H1 (cell line): ENCODE measurements at regions not wholly inside any gene's neighbourhood (a gene's known extent, or its start where the extent isn't known, plus 50 kb on each side); places are given as distances from the start of the nearest gene placed in this dataset.
"Not testable (repeated sequence)": the region's sequence is repeated elsewhere in the genome, so short reads cannot be mapped to it uniquely, and the experiment has no call there.

Source experiments
- CTCF ChIA-PET: fragments of 300-600 bp; sonication (Branson Sonifier 250); formaldehyde crosslinking; loops from one replicate; lab custom pipeline; 2021; ENCODE audit not compliant: partially characterized antibody; lab: Charles Lee
- POLR2A ChIA-PET: fragments of 300-600 bp; sonication (Branson Sonifier 250); formaldehyde crosslinking; loops from one replicate; lab custom pipeline; 2021; ENCODE audit warnings: inconsistent platforms; ENCODE audit not compliant: partially characterized antibody; lab: Charles Lee
- DNase-seq, 2 experiments: peaks; one replicate each; pipeline versions ENCODE4 v3.0.0 to v3.0.0-alpha.2; 2010 to 2022; ENCODE audit warnings: low spot score in 2 of 2, low read depth in 1 of 2, mixed read lengths in 1 of 2
- FAIRE-seq: peaks from 2 replicates; lab custom pipeline; 2011; peaks lifted over from hg19 to GRCh38; lab: Jason Lieb, UNC
- H2AFZ ChIP-seq: 2 replicates; pipeline ENCODE4 v1.8.1; 2012; ENCODE audit warnings: low read length, inconsistent platforms
- H2AK5ac ChIP-seq: 2 replicates; pipeline ENCODE4 v1.6.1; 2013; ENCODE audit warnings: low read depth, low read length
- H2BK120ac ChIP-seq: replicated peaks from 2 replicates; pipeline ENCODE3; 2013; ENCODE audit warnings: low read depth, low read length, inconsistent platforms
- H2BK12ac ChIP-seq: 2 replicates; pipeline ENCODE4 v1.6.1; 2013; ENCODE audit warnings: low read depth, low read length
- H2BK15ac ChIP-seq: 2 replicates; pipeline ENCODE4 v1.6.1; 2013; ENCODE audit warnings: low read length
- H2BK20ac ChIP-seq: 2 replicates; pipeline ENCODE4 v1.6.1; 2013; ENCODE audit warnings: low read length
- H2BK5ac ChIP-seq: 2 replicates; pipeline ENCODE4 v1.6.1; 2013; ENCODE audit warnings: low read depth, low read length
- H3K14ac ChIP-seq: 2 replicates; pipeline ENCODE4 v1.6.1; 2013; ENCODE audit warnings: inconsistent platforms; ENCODE audit not compliant: insufficient read length
- H3K18ac ChIP-seq: 2 replicates; pipeline ENCODE4 v1.6.1; 2013; ENCODE audit warnings: low read length; ENCODE audit errors: extremely low read depth
- H3K23ac ChIP-seq: 2 replicates; pipeline ENCODE4 v1.6.1; 2013; ENCODE audit warnings: inconsistent platforms; ENCODE audit not compliant: insufficient read length
- H3K23me2 ChIP-seq: 2 replicates; pipeline ENCODE4 v1.6.1; 2013; ENCODE audit warnings: low read depth, low read length
- H3K27ac ChIP-seq: 2 replicates; pipeline ENCODE4 v1.6.1; 2011; ENCODE audit warnings: low read depth, low read length, inconsistent platforms
- H3K27me3 ChIP-seq, 4 experiments: replicated peaks in 1 of 4; 1 replicate in 1 of 4; 2 replicates in 3 of 4; pipeline versions ENCODE4 v1.6.1 to v1.8.1; 2011 to 2013; ENCODE audit warnings: low read length in 3 of 4, mild to moderate bottlenecking in 3 of 4, inconsistent platforms in 2 of 4, mixed read lengths in 2 of 4, moderate library complexity in 1 of 4; ENCODE audit not compliant: control insufficient read depth in 3 of 4, insufficient read depth in 3 of 4; ENCODE audit errors: extremely low read depth in 1 of 4
- H3K36me3 ChIP-seq, 4 experiments: 2 replicates each; pipeline versions ENCODE4 v1.6.1 to v1.8.1; 2011 to 2013; ENCODE audit warnings: mild to moderate bottlenecking in 4 of 4, low read length in 3 of 4, moderate library complexity in 2 of 4, control low read depth in 1 of 4, inconsistent platforms in 1 of 4; ENCODE audit not compliant: insufficient read depth in 4 of 4, control insufficient read depth in 2 of 4
- H3K4ac ChIP-seq: replicated peaks from 2 replicates; pipeline ENCODE3; 2013; ENCODE audit warnings: low read length, low read depth, mixed read lengths, inconsistent platforms; ENCODE audit not compliant: insufficient read length
- H3K4me1 ChIP-seq, 4 experiments: replicated peaks in 1 of 4; 1 replicate in 1 of 4; 2 replicates in 3 of 4; pipeline versions ENCODE4 v1.6.1 to v1.8.1; 2011 to 2013; ENCODE audit warnings: low read length in 3 of 4, inconsistent platforms in 2 of 4, mixed read lengths in 1 of 4; ENCODE audit not compliant: insufficient read depth in 4 of 4, control insufficient read depth in 3 of 4
- H3K4me2 ChIP-seq, 2 experiments: 2 replicates each; pipeline versions ENCODE4 v1.6.1 to v1.8.1; 2011 to 2013; ENCODE audit warnings: low read depth in 2 of 2, low read length in 2 of 2, control low read depth in 1 of 2, inconsistent platforms in 1 of 2, mild to moderate bottlenecking in 1 of 2; ENCODE audit not compliant: insufficient read depth in 1 of 2
- H3K4me3 ChIP-seq, 4 experiments: fragments of 200-600, 300-600 bp in 1 of 4; sonication (generic), shearing (Covaris generic), sonication (Bioruptor Twin) in 1 of 4; 2 replicates each; pipeline versions ENCODE4 v1.5.1 to v1.8.1; 2011 to 2016; ENCODE audit warnings: low read length in 4 of 4, low read depth in 3 of 4, control low read depth in 2 of 4, inconsistent platforms in 2 of 4, mild to moderate bottlenecking in 2 of 4, mixed read lengths in 1 of 4, moderate library complexity in 1 of 4; ENCODE audit not compliant: insufficient read depth in 2 of 4; ENCODE audit errors: extremely low read depth in 1 of 4
- H3K56ac ChIP-seq: replicated peaks from 2 replicates; pipeline ENCODE3; 2013; ENCODE audit warnings: low read depth, mild to moderate bottlenecking, mixed read lengths, low read length, inconsistent platforms; ENCODE audit not compliant: insufficient read length
- H3K79me1 ChIP-seq: 2 replicates; pipeline ENCODE4 v1.6.1; 2013; ENCODE audit warnings: low read depth, low read length, control low read depth
- H3K79me2 ChIP-seq, 2 experiments: 2 replicates each; pipeline versions ENCODE4 v1.6.1 to v1.8.1; 2012 to 2013; ENCODE audit warnings: low read length in 2 of 2, mild to moderate bottlenecking in 2 of 2, inconsistent platforms in 1 of 2; ENCODE audit not compliant: insufficient read depth in 2 of 2, control insufficient read depth in 1 of 2
- H3K9ac ChIP-seq, 4 experiments: replicated peaks in 1 of 4; 1 replicate in 1 of 4; 2 replicates in 3 of 4; pipeline versions ENCODE4 v1.6.1 to v1.8.1; 2011 to 2013; ENCODE audit warnings: low read depth in 3 of 4, low read length in 3 of 4, control low read depth in 2 of 4, mild to moderate bottlenecking in 2 of 4, moderate library complexity in 2 of 4, inconsistent platforms in 1 of 4; ENCODE audit errors: extremely low read depth in 1 of 4
- H3K9me3 ChIP-seq, 2 experiments: 2 replicates each; pipeline versions ENCODE4 v1.6.1 to v1.8.1; 2012 to 2013; ENCODE audit warnings: mild to moderate bottlenecking in 2 of 2, moderate library complexity in 2 of 2, control low read depth in 1 of 2, inconsistent platforms in 1 of 2, low read depth in 1 of 2, low read length in 1 of 2, mixed read lengths in 1 of 2; ENCODE audit not compliant: insufficient read depth in 2 of 2
- H4K20me1 ChIP-seq, 2 experiments: replicated peaks in 1 of 2; 2 replicates each; pipeline versions ENCODE3 to v1.8.1; 2011 to 2013; ENCODE audit warnings: inconsistent platforms in 2 of 2, low read length in 2 of 2, mild to moderate bottlenecking in 1 of 2; ENCODE audit not compliant: insufficient read depth in 2 of 2, control insufficient read depth in 1 of 2
- H4K5ac ChIP-seq: 2 replicates; pipeline ENCODE4 v1.6.1; 2013; ENCODE audit warnings: low read length, low read depth, mixed read lengths, inconsistent platforms; ENCODE audit not compliant: insufficient read length
- H4K8ac ChIP-seq: 2 replicates; pipeline ENCODE4 v1.8.0; 2013; ENCODE audit warnings: mild to moderate bottlenecking, moderate library complexity, low read length, inconsistent platforms; ENCODE audit not compliant: insufficient read depth; ENCODE audit errors: extremely low read depth
- H4K91ac ChIP-seq: replicated peaks from 2 replicates; pipeline ENCODE3; 2013; ENCODE audit warnings: low read length, mixed read lengths, inconsistent platforms; ENCODE audit not compliant: insufficient read length
- CREB1 ChIP-seq: IDR thresholded peaks from 2 replicates; pipeline ENCODE4 v1.6.1; 2012; ENCODE audit warnings: inconsistent platforms
- EP300 ChIP-seq, 2 experiments: IDR thresholded peaks; 1 replicate in 1 of 2; 2 replicates in 1 of 2; pipeline ENCODE4 v1.6.1; 2011 to 2012; ENCODE audit warnings: low read depth in 2 of 2, low read length in 2 of 2, mild to moderate bottlenecking in 2 of 2, borderline replicate concordance in 1 of 2, inconsistent platforms in 1 of 2, moderate library complexity in 1 of 2
- GTF2F1 ChIP-seq: IDR thresholded peaks from 2 replicates; pipeline ENCODE4 v1.6.1; 2012; ENCODE audit warnings: low read depth, low read length, improper control_type of control experiment, borderline replicate concordance
- HDAC2 ChIP-seq, 2 experiments: fragments of 300-600 bp in 1 of 2; sonication (generic) in 1 of 2; IDR thresholded peaks; 2 replicates each; pipeline ENCODE4 v1.6.1; 2011 to 2012; ENCODE audit warnings: low read depth in 2 of 2, low read length in 2 of 2, mild to moderate bottlenecking in 2 of 2, moderate library complexity in 2 of 2, borderline replicate concordance in 1 of 2, inconsistent platforms in 1 of 2
- HDAC6 ChIP-seq: IDR thresholded peaks from one replicate; pipeline ENCODE4 v1.7.1; 2012; ENCODE audit warnings: low read depth, mild to moderate bottlenecking, inconsistent platforms, low read length, moderate library complexity
- MAFK ChIP-seq: IDR thresholded peaks from 2 replicates; pipeline ENCODE4 v1.6.1; 2012; ENCODE audit warnings: low read depth, mild to moderate bottlenecking, improper control_type of control experiment, low read length
- PHF8 ChIP-seq: fragments of 200-600 bp; sonication (generic); conservative IDR thresholded peaks from 2 replicates; pipeline ENCODE4 v1.7.1; 2012; ENCODE audit warnings: low read depth, mild to moderate bottlenecking, inconsistent platforms, low read length, moderate library complexity
- TEAD4 ChIP-seq: IDR thresholded peaks from 2 replicates; pipeline ENCODE4 v1.6.1; 2012; ENCODE audit warnings: low read depth, low read length, inconsistent platforms, mixed read lengths
- WGBS, 2 experiments: shearing (Covaris generic) in 1 of 2; methylation state at CpG; one replicate each; pipeline versions ENCODE4 v1.1.6 to v1.1.7; 2013 to 2015; ENCODE audit warnings: low lambda C conversion rate in 2 of 2, mixed read lengths in 2 of 2, inconsistent platforms in 1 of 2, low coverage in 1 of 2, missing lambda C conversion rate in 1 of 2; ENCODE audit not compliant: insufficient replicate concordance in 2 of 2, insufficient coverage in 1 of 2, insufficient read length in 1 of 2; ENCODE audit errors: extremely low coverage in 1 of 2, missing lambda C conversion rate in 1 of 2; 5-methylcytosine and 5-hydroxymethylcytosine counted together

GRCh38 chr2:123453772-123454171 lies 571.3 kb upstream of the CNTNAP5 start (continued):
- no peak for TF ChIP-seq PHF8
- TF ChIP-seq TEAD4, result no peak
- no peak for TF ChIP-seq HDAC2 (IDR thresholded peaks at IDR 0.05; ENCODE audit: borderline replicate concordance in 1 of 2, low read depth in 2 of 2, low read length in 2 of 2)
- TF ChIP-seq EP300 (IDR thresholded peaks at IDR 0.05; ENCODE audit: borderline replicate concordance in 1 of 2, low read depth in 2 of 2, low read length in 2 of 2), result no peak
- TF ChIP-seq GTF2F1, result no peak
- TF ChIP-seq CREB1, result no peak
- TF ChIP-seq HDAC6, result no peak
- no peak for TF ChIP-seq MAFK

- H2BK12ac ChIP-seq, H2AFZ ChIP-seq, H3K18ac ChIP-seq, FAIRE-seq, H4K8ac ChIP-seq, H2BK20ac ChIP-seq, H3K4me3 ChIP-seq, H3K79me2 ChIP-seq, H3K4me2 ChIP-seq, H3K56ac ChIP-seq, H4K5ac ChIP-seq, H3K36me3 ChIP-seq, H3K9ac ChIP-seq, H3K4me1 ChIP-seq, H2BK15ac ChIP-seq, H2AK5ac ChIP-seq, DNase-seq, H3K23ac ChIP-seq, H3K23me2 ChIP-seq, CTCF ChIA-PET, H2BK120ac ChIP-seq, H4K20me1 ChIP-seq, H4K91ac ChIP-seq, H3K27ac ChIP-seq, H3K9me3 ChIP-seq, H3K4ac ChIP-seq, POLR2A ChIA-PET, H3K14ac ChIP-seq, H3K79me1 ChIP-seq, H2BK5ac ChIP-seq, H3K27me3 ChIP-seq: not testable (repeated sequence)
- WGBS, 2 experiments, result 92% methylated on average over 8 of the region's 8 CpGs; no CpG with 5 or more reads in 1 of the 2 experiments
These were observed 569.9 kb upstream of the CNTNAP5 start for GRCh38 chr2:123455234-123455633.
